K562 (cell line): ENCODE measurements at regions not wholly inside any gene's neighbourhood (a gene's known extent, or its start where the extent isn't known, plus 50 kb on each side); places are given as distances from the start of the nearest gene placed in this dataset.

Source experiments
- GTF2F1 ChIP-seq: IDR thresholded peaks from 2 replicates; pipeline ENCODE4 v1.6.1; 2011; ENCODE audit warnings: low read depth, low read length, improper control_type of control experiment
- HOMEZ ChIP-seq: fragments of 250-450 bp; sonication (Bioruptor Pico); IDR thresholded peaks from 2 replicates; pipeline ENCODE4 v1.4.0; 2020; ENCODE audit warnings: mild to moderate bottlenecking, moderate library complexity
- NR1H2 ChIP-seq: sonication (generic); formaldehyde crosslinking; IDR thresholded peaks from 2 replicates; pipeline ENCODE4 v1.4.0; 2020; ENCODE audit warnings: mild to moderate bottlenecking, missing genetic modification reagents
- POLR2AphosphoS2 ChIP-seq: IDR thresholded peaks from 2 replicates; pipeline ENCODE4 v1.6.1; 2012; ENCODE audit warnings: low read length, improper control_type of control experiment
- SREBF2 ChIP-seq: sonication (generic); formaldehyde crosslinking; IDR thresholded peaks from 2 replicates; pipeline ENCODE4 v1.4.0; 2020; ENCODE audit warnings: mild to moderate bottlenecking, missing genetic modification reagents
- TFAM ChIP-seq: fragments of 250-450 bp; sonication (Bioruptor Pico); conservative IDR thresholded peaks from 2 replicates; pipeline ENCODE4 v1.5.0; 2021; ENCODE audit warnings: mild to moderate bottlenecking, moderate library complexity
- XRCC5 ChIP-seq: fragments of 200-400 bp; formaldehyde crosslinking; IDR thresholded peaks from 2 replicates; pipeline ENCODE4 v1.6.1; 2017; ENCODE audit warnings: low read depth, mild to moderate bottlenecking, low read length
- ZFX ChIP-seq: sonication (generic); formaldehyde crosslinking; IDR thresholded peaks from 2 replicates; pipeline ENCODE4 v1.8.0; 2022; ENCODE audit warnings: mild to moderate bottlenecking, missing genetic modification reagents, moderate library complexity
- TF ChIP-seq, protein P1 (sequence below): fragments of 450-650 bp; IDR thresholded peaks from 2 replicates; pipeline ENCODE4 v1.6.1; 2016
- TF ChIP-seq, protein P2 (sequence below): sonication (generic); formaldehyde crosslinking; IDR thresholded peaks from 2 replicates; pipeline ENCODE4 v1.8.0; 2022; ENCODE audit warnings: mild to moderate bottlenecking, missing genetic modification reagents
- TF ChIP-seq, protein P3 (sequence below): fragments of 250-450 bp; sonication (Bioruptor Pico); IDR thresholded peaks from 2 replicates; pipeline ENCODE4 v1.8.0; 2022; ENCODE audit warnings: inconsistent platforms, mild to moderate bottlenecking, moderate library complexity, borderline replicate concordance
- TF ChIP-seq, protein P4 (sequence below): sonication (generic); IDR thresholded peaks from 2 replicates; pipeline ENCODE4 v1.6.1; 2016

DNA sequence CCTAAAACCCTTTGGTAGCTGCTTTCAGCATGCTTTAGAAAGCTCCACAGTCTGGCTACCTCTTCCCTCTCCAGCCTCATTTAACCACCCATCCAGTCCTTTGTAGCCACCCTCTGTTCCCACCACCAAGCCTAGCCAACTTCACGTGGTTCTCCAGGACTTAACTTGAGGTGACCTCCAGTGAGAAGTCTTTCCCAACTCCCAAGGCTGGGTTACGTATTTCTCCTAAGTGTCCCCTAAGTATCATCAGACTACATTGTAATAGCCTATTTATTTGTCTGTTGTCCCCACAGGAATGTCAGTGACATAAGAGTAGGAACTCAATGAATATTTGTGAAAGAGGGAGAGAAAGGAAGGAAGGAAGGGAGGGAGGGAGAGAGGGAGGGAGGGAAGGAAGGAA lies 431.9 kb upstream of the JARID2 start (continued):
- TF ChIP-seq NR1H2 (CRISPR knock-in tag) = no peak
- TF ChIP-seq POLR2AphosphoS2 = no peak
- TF ChIP-seq, protein P1, sequence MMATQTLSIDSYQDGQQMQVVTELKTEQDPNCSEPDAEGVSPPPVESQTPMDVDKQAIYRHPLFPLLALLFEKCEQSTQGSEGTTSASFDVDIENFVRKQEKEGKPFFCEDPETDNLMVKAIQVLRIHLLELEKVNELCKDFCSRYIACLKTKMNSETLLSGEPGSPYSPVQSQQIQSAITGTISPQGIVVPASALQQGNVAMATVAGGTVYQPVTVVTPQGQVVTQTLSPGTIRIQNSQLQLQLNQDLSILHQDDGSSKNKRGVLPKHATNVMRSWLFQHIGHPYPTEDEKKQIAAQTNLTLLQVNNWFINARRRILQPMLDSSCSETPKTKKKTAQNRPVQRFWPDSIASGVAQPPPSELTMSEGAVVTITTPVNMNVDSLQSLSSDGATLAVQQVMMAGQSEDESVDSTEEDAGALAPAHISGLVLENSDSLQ = no peak
- TF ChIP-seq GTF2F1 = no peak
- TF ChIP-seq, protein P2, sequence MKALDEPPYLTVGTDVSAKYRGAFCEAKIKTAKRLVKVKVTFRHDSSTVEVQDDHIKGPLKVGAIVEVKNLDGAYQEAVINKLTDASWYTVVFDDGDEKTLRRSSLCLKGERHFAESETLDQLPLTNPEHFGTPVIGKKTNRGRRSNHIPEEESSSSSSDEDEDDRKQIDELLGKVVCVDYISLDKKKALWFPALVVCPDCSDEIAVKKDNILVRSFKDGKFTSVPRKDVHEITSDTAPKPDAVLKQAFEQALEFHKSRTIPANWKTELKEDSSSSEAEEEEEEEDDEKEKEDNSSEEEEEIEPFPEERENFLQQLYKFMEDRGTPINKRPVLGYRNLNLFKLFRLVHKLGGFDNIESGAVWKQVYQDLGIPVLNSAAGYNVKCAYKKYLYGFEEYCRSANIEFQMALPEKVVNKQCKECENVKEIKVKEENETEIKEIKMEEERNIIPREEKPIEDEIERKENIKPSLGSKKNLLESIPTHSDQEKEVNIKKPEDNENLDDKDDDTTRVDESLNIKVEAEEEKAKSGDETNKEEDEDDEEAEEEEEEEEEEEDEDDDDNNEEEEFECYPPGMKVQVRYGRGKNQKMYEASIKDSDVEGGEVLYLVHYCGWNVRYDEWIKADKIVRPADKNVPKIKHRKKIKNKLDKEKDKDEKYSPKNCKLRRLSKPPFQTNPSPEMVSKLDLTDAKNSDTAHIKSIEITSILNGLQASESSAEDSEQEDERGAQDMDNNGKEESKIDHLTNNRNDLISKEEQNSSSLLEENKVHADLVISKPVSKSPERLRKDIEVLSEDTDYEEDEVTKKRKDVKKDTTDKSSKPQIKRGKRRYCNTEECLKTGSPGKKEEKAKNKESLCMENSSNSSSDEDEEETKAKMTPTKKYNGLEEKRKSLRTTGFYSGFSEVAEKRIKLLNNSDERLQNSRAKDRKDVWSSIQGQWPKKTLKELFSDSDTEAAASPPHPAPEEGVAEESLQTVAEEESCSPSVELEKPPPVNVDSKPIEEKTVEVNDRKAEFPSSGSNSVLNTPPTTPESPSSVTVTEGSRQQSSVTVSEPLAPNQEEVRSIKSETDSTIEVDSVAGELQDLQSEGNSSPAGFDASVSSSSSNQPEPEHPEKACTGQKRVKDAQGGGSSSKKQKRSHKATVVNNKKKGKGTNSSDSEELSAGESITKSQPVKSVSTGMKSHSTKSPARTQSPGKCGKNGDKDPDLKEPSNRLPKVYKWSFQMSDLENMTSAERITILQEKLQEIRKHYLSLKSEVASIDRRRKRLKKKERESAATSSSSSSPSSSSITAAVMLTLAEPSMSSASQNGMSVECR (CRISPR knock-in tag) = no peak
- no peak for TF ChIP-seq SREBF2
- no peak for TF ChIP-seq ZFX (CRISPR knock-in tag)
- TF ChIP-seq XRCC5 = no peak
- TF ChIP-seq, protein P3, sequence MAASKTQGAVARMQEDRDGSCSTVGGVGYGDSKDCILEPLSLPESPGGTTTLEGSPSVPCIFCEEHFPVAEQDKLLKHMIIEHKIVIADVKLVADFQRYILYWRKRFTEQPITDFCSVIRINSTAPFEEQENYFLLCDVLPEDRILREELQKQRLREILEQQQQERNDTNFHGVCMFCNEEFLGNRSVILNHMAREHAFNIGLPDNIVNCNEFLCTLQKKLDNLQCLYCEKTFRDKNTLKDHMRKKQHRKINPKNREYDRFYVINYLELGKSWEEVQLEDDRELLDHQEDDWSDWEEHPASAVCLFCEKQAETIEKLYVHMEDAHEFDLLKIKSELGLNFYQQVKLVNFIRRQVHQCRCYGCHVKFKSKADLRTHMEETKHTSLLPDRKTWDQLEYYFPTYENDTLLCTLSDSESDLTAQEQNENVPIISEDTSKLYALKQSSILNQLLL (CRISPR knock-in tag) = no peak
- no peak for TF ChIP-seq HOMEZ (CRISPR knock-in tag)
- no peak for TF ChIP-seq TFAM (CRISPR knock-in tag)
- TF ChIP-seq, protein P4, sequence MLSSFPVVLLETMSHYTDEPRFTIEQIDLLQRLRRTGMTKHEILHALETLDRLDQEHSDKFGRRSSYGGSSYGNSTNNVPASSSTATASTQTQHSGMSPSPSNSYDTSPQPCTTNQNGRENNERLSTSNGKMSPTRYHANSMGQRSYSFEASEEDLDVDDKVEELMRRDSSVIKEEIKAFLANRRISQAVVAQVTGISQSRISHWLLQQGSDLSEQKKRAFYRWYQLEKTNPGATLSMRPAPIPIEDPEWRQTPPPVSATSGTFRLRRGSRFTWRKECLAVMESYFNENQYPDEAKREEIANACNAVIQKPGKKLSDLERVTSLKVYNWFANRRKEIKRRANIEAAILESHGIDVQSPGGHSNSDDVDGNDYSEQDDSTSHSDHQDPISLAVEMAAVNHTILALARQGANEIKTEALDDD = no peak
